Prostate gland (tissue), 2 donors: ENCODE measurements at regions not wholly inside any gene's neighbourhood (a gene's known extent, or its start where the extent isn't known, plus 50 kb on each side); places are given as distances from the start of the nearest gene placed in this dataset.

Experiments
- POLR2A ChIP-seq: fragments of 450-650 bp; IDR thresholded peaks from one replicate; pipeline ENCODE4 v1.6.1; 2016; ENCODE audit warnings: antibody characterized with exemption, mild to moderate bottlenecking
- TF ChIP-seq, protein P1 (sequence below), 4 experiments: fragments of 200-600 bp in 2 of 4; fragments of 450-650 bp in 2 of 4; sonication (generic) in 2 of 4; IDR thresholded peaks; 1 replicate in 3 of 4; 2 replicates in 1 of 4; pipeline ENCODE4 v1.5.1; 2016 to 2019; ENCODE audit warnings: antibody characterized with exemption in 4 of 4, mild to moderate bottlenecking in 2 of 4, moderate library complexity in 2 of 4

DNA sequence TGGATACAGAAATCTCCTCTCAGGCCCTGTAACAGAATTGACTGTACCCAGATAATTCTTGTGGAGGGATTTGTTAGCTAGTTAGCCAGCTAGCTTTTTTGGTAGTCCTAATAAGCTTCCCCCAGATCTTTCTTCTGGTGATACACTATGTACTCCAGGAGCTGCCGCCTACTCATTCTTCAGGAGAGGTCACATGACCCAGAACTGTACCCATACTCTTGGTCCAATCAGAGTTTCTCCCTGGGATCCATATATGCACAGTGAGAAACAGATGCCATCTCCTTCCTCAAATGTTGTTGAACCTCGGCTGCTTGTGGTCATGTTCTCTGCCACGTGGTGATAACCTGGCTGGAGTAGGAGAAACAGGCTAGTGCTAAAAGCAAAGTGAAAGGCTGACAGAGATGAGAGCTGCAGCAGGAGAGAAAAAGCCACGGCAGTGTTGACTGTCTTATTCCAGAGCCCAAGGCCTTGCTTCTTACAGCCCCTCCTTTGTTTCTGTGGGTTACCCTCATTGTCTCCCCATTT lies 123.0 kb upstream of the RFX3 start:
- TF ChIP-seq, protein P1, sequence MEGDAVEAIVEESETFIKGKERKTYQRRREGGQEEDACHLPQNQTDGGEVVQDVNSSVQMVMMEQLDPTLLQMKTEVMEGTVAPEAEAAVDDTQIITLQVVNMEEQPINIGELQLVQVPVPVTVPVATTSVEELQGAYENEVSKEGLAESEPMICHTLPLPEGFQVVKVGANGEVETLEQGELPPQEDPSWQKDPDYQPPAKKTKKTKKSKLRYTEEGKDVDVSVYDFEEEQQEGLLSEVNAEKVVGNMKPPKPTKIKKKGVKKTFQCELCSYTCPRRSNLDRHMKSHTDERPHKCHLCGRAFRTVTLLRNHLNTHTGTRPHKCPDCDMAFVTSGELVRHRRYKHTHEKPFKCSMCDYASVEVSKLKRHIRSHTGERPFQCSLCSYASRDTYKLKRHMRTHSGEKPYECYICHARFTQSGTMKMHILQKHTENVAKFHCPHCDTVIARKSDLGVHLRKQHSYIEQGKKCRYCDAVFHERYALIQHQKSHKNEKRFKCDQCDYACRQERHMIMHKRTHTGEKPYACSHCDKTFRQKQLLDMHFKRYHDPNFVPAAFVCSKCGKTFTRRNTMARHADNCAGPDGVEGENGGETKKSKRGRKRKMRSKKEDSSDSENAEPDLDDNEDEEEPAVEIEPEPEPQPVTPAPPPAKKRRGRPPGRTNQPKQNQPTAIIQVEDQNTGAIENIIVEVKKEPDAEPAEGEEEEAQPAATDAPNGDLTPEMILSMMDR (IDR thresholded peaks at IDR 0.05): no peak
- no peak for TF ChIP-seq POLR2A
